Heart left ventricle (tissue), 16 donors: ENCODE measurements at regions not wholly inside any gene's neighbourhood (a gene's known extent, or its start where the extent isn't known, plus 50 kb on each side); places are given as distances from the start of the nearest gene placed in this dataset.

ENCODE experiments used
- ATAC-seq, 4 donors: fragments of 200-7000 bp; cut with Tn5 transposase; one replicate each; pipeline ENCODE4 v1.9.1; 2020 to 2022; ENCODE audit warnings: moderate library complexity in 4 of 4, mild to moderate bottlenecking in 3 of 4, moderate number of reproducible peaks in 1 of 4
- DNase-seq, 5 donors: peaks; one replicate each; pipeline ENCODE4 v3.0.0-alpha.2; 2020
- H3K27ac ChIP-seq, 12 donors: fragments of 200-600 bp; sonication (generic) in 4 of 12; one replicate each; pipeline versions ENCODE4 v1.5.0 to v1.8.0; 2016 to 2022; ENCODE audit warnings: mild to moderate bottlenecking in 2 of 12
- H3K27me3 ChIP-seq, 9 donors: fragments of 200-600 bp; sonication (generic) in 2 of 9; one replicate each; pipeline versions ENCODE4 v1.5.1 to v1.8.0; 2016 to 2022; ENCODE audit warnings: mild to moderate bottlenecking in 3 of 9
- H3K36me3 ChIP-seq, 9 donors: fragments of 200-600 bp; sonication (generic) in 2 of 9; one replicate each; pipeline versions ENCODE4 v1.5.0 to v1.8.0; 2018 to 2022; ENCODE audit warnings: mild to moderate bottlenecking in 2 of 9
- H3K4me1 ChIP-seq, 12 donors: fragments of 200-600 bp; sonication (generic) in 4 of 12; one replicate each; pipeline versions ENCODE4 v1.5.0 to v1.8.0; 2016 to 2022; ENCODE audit warnings: mild to moderate bottlenecking in 3 of 12
- H3K4me3 ChIP-seq, 12 donors: fragments of 200-600 bp; sonication (generic) in 4 of 12; one replicate each; pipeline versions ENCODE4 v1.5.0 to v1.8.0; 2017 to 2022; ENCODE audit warnings: mild to moderate bottlenecking in 9 of 12, moderate library complexity in 4 of 12
- H3K9me3 ChIP-seq, 12 donors: fragments of 200-600 bp; sonication (generic) in 4 of 12; one replicate each; pipeline versions ENCODE4 v1.5.0 to v1.8.0; 2016 to 2022; ENCODE audit warnings: mild to moderate bottlenecking in 1 of 12
- CTCF ChIP-seq, 12 donors: fragments of 200-600 bp; sonication (generic) in 4 of 12; IDR thresholded peaks; one replicate each; pipeline versions ENCODE4 v1.5.0 to v1.8.0; 2018 to 2022; ENCODE audit warnings: antibody characterized with exemption in 12 of 12, mild to moderate bottlenecking in 5 of 12
- POLR2A ChIP-seq, 2 donors: fragments of 450-650 bp; IDR thresholded peaks; one replicate each; pipeline ENCODE4 v1.6.1; 2017; ENCODE audit warnings: antibody characterized with exemption in 2 of 2, mild to moderate bottlenecking in 2 of 2, moderate library complexity in 2 of 2
- WGBS, 4 donors: extraction: QIAGEN DNeasy Blood & Tissue Kit in 2 of 4; methylation state at CpG; one replicate each; pipeline versions ENCODE4 v1.1.5 to v1.1.7; 2013 to 2018; 5-methylcytosine and 5-hydroxymethylcytosine counted together
- intact Hi-C, 10 donors: fragments of 100-400 bp; cut with DNase I; formaldehyde crosslinking; loops; one replicate each; pipeline versions ENCODE4 v1.11.1 to v1.14.2; 2022
- donor health status: ischemic (EF 13 %, LVEDD 7.1; RV severe dilation, severe dysfunction).
- donor health status: healthy with polysubstance abuse.
- donor health status: DM: no; HTN: yes; CAD: no.
- donor health status: DM: no; HTN: no; CAD: no.
- donor health status: ischemic (EF 25% LVEDD 6.9; RV normal size, moderate dysfunction).
- donor health status: ischemic (EF 25% LVEDD 5.7; RV mildly dilated, moderate dysfunction).
- donor health status: healthy.
- donor health status: DM: yes; HTN: yes; CAD: no.
- donor health status: ischemic (EF 35%, LVEDD 5.7; RV mildly dilated, moderate dysfunction).
- donor health status: nonischemic (EF 11% LVEDD 7.7; RV severe dilation, severe dysfunction).
- donor health status: DM: yes; HTN: yes; CAD: no.
- donor health status: PGD.
- donor health status: ischemic (EF 29% LVEDD 5.4; RV normal size, mild dysfunction).
- donor health status: nonischemic (EF 23%, LVEDD 6.1; RV moderate dilation, normal function).

- ATAC-seq: no peak
- Histone ChIP-seq H3K27me3 (peaks cover 0 to 5% (median 0%) of the 10 kb centered on the region in 9 donors), H3K27ac (no peak overlapping the region), H3K4me1 (no peaks in the 10 kb centered on the region), H3K36me3 (no peaks in the 10 kb centered on the region), H3K9me3 (peaks cover 0 to 4% (median 0%) of the 10 kb centered on the region in 12 donors), H3K4me3 (no peak overlapping the region)
- 80 to 89% (median 86%) methylated on average over 6 of the region's 6 CpGs for WGBS, 4 donors
- no peak for DNase-seq
- no peak for TF ChIP-seq CTCF (IDR thresholded peaks at IDR 0.05)
- no peak for TF ChIP-seq POLR2A (IDR thresholded peaks at IDR 0.05)
- intact Hi-C loops: no loop called here
These were observed 144.4 kb upstream of the IRX2 start for GRCh38 chr5:2895876-2896275.

GRCh38 chr5:2895196-2895595 lies 143.7 kb upstream of the IRX2 start:
- TF ChIP-seq POLR2A (IDR thresholded peaks at IDR 0.05) (no peak), CTCF (IDR thresholded peaks at IDR 0.05) (no peak)
- H3K27me3 ChIP-seq: no peaks in the 10 kb centered on the region
- H3K27ac ChIP-seq: no peak overlapping the region
- no peak for DNase-seq
- peaks cover 0 to 4% (median 0%) of the 10 kb centered on the region in 12 donors for H3K9me3 ChIP-seq
- H3K4me3 ChIP-seq: no peak overlapping the region
- WGBS, 4 donors: 76 to 81% (median 78%) methylated on average over 9 of the region's 9 CpGs
- no peaks in the 10 kb centered on the region for H3K4me1 ChIP-seq
- no peak for ATAC-seq
- no peaks in the 10 kb centered on the region for H3K36me3 ChIP-seq
- intact Hi-C loops: no loop called here

GRCh38 chr5:2894736-2895135 lies 143.3 kb upstream of the IRX2 start:
- Histone ChIP-seq H3K27me3 (no peaks in the 10 kb centered on the region), H3K4me3 (no peak overlapping the region), H3K27ac (no peak overlapping the region), H3K36me3 (no peaks in the 10 kb centered on the region), H3K9me3 (peaks cover 0 to 4% (median 0%) of the 10 kb centered on the region in 12 donors), H3K4me1 (no peaks in the 10 kb centered on the region)
- 68 to 76% (median 75%) methylated on average over 11 of the region's 11 CpGs for WGBS, 4 donors
- DNase-seq (no peak), ATAC-seq (no peak)
- intact Hi-C loops: no loop called here
- TF ChIP-seq CTCF (IDR thresholded peaks at IDR 0.05) (no peak), POLR2A (IDR thresholded peaks at IDR 0.05) (no peak)

GRCh38 chr5:2894316-2894715 lies 142.8 kb upstream of the IRX2 start:
- H3K4me1 ChIP-seq: no peaks in the 10 kb centered on the region
- H3K27me3 ChIP-seq: no peaks in the 10 kb centered on the region
- ATAC-seq: no peak
- WGBS, 4 donors: 83 to 91% (median 88%) methylated on average over 12 of the region's 12 CpGs
- H3K4me3 ChIP-seq: no peak overlapping the region
- no peak for TF ChIP-seq CTCF (IDR thresholded peaks at IDR 0.05)
- TF ChIP-seq POLR2A (IDR thresholded peaks at IDR 0.05): no peak
- H3K9me3 ChIP-seq: peaks cover 0 to 4% (median 0%) of the 10 kb centered on the region in 12 donors
- H3K27ac ChIP-seq: no peak overlapping the region
- intact Hi-C loops: no loop called here
- no peaks in the 10 kb centered on the region for H3K36me3 ChIP-seq
- DNase-seq: no peak
